ENCODE measurements at regions not wholly inside any gene's neighbourhood (a gene's known extent, or its start where the extent isn't known, plus 50 kb on each side); places are given as distances from the start of the nearest gene placed in this dataset.

- Histone ChIP-seq H3K36me3 (no peaks in the 10 kb centered on the region), H3K27ac (no peak overlapping the region), H3K9me3 (replicated peaks) (no peaks in the 10 kb centered on the region), H3K4me3 (no peak overlapping the region), H3K27me3 (replicated peaks) (peaks cover 3% of the 10 kb centered on the region; the same call in 1 of the 2 replicates), H3K4me1 (replicated peaks) (no peaks in the 10 kb centered on the region)
- DNase-seq (ENCODE audit: low read depth in 1 of 2, low spot score in 2 of 2) = no peak
Observed at GRCh38 chr17:34733333-34733732, 154.0 kb downstream of the TMEM132E start.

GRCh38 chr17:34730816-34731215 is 151.4 kb downstream of the TMEM132E start:
- Histone ChIP-seq H3K36me3 (no peaks in the 10 kb centered on the region), H3K9me3 (replicated peaks) (no peaks in the 10 kb centered on the region), H3K4me1 (replicated peaks) (no peaks in the 10 kb centered on the region), H3K27me3 (replicated peaks) (peaks cover 3% of the 10 kb centered on the region; the same call in 1 of the 2 replicates), H3K4me3 (no peak overlapping the region), H3K27ac (no peak overlapping the region)
- DNase-seq (ENCODE audit: low read depth in 1 of 2, low spot score in 2 of 2) = no peak

GRCh38 chr17:34728771-34729310 is 149.5 kb downstream of the TMEM132E start:
- no peaks in the 10 kb centered on the region for H3K4me1 ChIP-seq (replicated peaks)
- H3K27ac ChIP-seq = no peak overlapping the region
- no peaks in the 10 kb centered on the region for H3K36me3 ChIP-seq
- H3K4me3 ChIP-seq = no peak overlapping the region
- 0 out of 2 replicates have a peak, but pooled peaks cover 3% of the 10 kb centered on the region for H3K27me3 ChIP-seq (replicated peaks)
- DNase-seq (ENCODE audit: low read depth in 1 of 2, low spot score in 2 of 2) = no peak
- no peaks in the 10 kb centered on the region for H3K9me3 ChIP-seq (replicated peaks)

- Histone ChIP-seq H3K4me1 (replicated peaks) (no peaks in the 10 kb centered on the region), H3K27me3 (replicated peaks) (peaks cover 3% of the 10 kb centered on the region; the same call in 1 of the 2 replicates), H3K36me3 (no peaks in the 10 kb centered on the region), H3K27ac (no peak overlapping the region), H3K9me3 (replicated peaks) (no peaks in the 10 kb centered on the region), H3K4me3 (no peak overlapping the region)
- DNase-seq (ENCODE audit: low read depth in 1 of 2, low spot score in 2 of 2) = no peak
Observed at GRCh38 chr17:34727601-34728000, 148.2 kb downstream of the TMEM132E start.

- H3K9me3 ChIP-seq (replicated peaks) = no peaks in the 10 kb centered on the region
- no peak overlapping the region for H3K27ac ChIP-seq
- H3K27me3 ChIP-seq (replicated peaks) = peaks cover 3% of the 10 kb centered on the region; the same call in 1 of the 2 replicates
- no peaks in the 10 kb centered on the region for H3K4me1 ChIP-seq (replicated peaks)
- H3K36me3 ChIP-seq = no peaks in the 10 kb centered on the region
- no peak overlapping the region for H3K4me3 ChIP-seq
- no peak for DNase-seq (ENCODE audit: low read depth in 1 of 2, low spot score in 2 of 2)
Observed at GRCh38 chr17:34726536-34727384, 147.4 kb downstream of the TMEM132E start.

GRCh38 chr17:34725725-34726124 is 146.3 kb downstream of the TMEM132E start:
- H3K27ac ChIP-seq = no peak overlapping the region
- H3K4me1 ChIP-seq (replicated peaks) = no peaks in the 10 kb centered on the region
- H3K36me3 ChIP-seq = no peaks in the 10 kb centered on the region
- H3K27me3 ChIP-seq (replicated peaks) = peaks cover 3% of the 10 kb centered on the region; the same call in 1 of the 2 replicates
- H3K9me3 ChIP-seq (replicated peaks) = no peaks in the 10 kb centered on the region
- no peak overlapping the region for H3K4me3 ChIP-seq
- no peak for DNase-seq (ENCODE audit: low read depth in 1 of 2, low spot score in 2 of 2)

GRCh38 chr17:34725008-34725407 is 145.6 kb downstream of the TMEM132E start:
- no peak overlapping the region for H3K27ac ChIP-seq
- H3K4me1 ChIP-seq (replicated peaks) = no peaks in the 10 kb centered on the region
- no peak overlapping the region for H3K4me3 ChIP-seq
- DNase-seq (ENCODE audit: low read depth in 1 of 2, low spot score in 2 of 2) = no peak
- H3K27me3 ChIP-seq (replicated peaks) = peaks cover 3% of the 10 kb centered on the region; the same call in 1 of the 2 replicates
- H3K9me3 ChIP-seq (replicated peaks) = no peaks in the 10 kb centered on the region
- no peaks in the 10 kb centered on the region for H3K36me3 ChIP-seq

GRCh38 chr17:34723875-34724274 is 144.5 kb downstream of the TMEM132E start:
- Histone ChIP-seq H3K4me1 (replicated peaks) (no peaks in the 10 kb centered on the region), H3K27me3 (replicated peaks) (no peaks in the 10 kb centered on the region; the same call in 1 of the 2 replicates), H3K36me3 (no peaks in the 10 kb centered on the region), H3K4me3 (no peak overlapping the region), H3K9me3 (replicated peaks) (no peaks in the 10 kb centered on the region), H3K27ac (no peak overlapping the region)
- no peak for DNase-seq (ENCODE audit: low read depth in 1 of 2, low spot score in 2 of 2)

- Histone ChIP-seq H3K36me3 (no peaks in the 10 kb centered on the region), H3K27ac (no peak overlapping the region), H3K9me3 (replicated peaks) (no peaks in the 10 kb centered on the region), H3K4me3 (no peak overlapping the region), H3K4me1 (replicated peaks) (no peaks in the 10 kb centered on the region), H3K27me3 (replicated peaks) (no peaks in the 10 kb centered on the region; the same call in 1 of the 2 replicates)
- no peak for DNase-seq (ENCODE audit: low read depth in 1 of 2, low spot score in 2 of 2)
Observed at GRCh38 chr17:34721326-34721725, 141.9 kb downstream of the TMEM132E start.

- H3K4me1 ChIP-seq (replicated peaks) = no peaks in the 10 kb centered on the region
- no peaks in the 10 kb centered on the region for H3K36me3 ChIP-seq
- DNase-seq (ENCODE audit: low read depth in 1 of 2, low spot score in 2 of 2) = no peak
- H3K27me3 ChIP-seq (replicated peaks) = no peaks in the 10 kb centered on the region; the same call in 1 of the 2 replicates
- no peak overlapping the region for H3K4me3 ChIP-seq
- no peaks in the 10 kb centered on the region for H3K9me3 ChIP-seq (replicated peaks)
- H3K27ac ChIP-seq = no peak overlapping the region
Observed at GRCh38 chr17:34720760-34721159, 141.4 kb downstream of the TMEM132E start.

- H3K36me3 ChIP-seq = no peaks in the 10 kb centered on the region
- no peak for DNase-seq (ENCODE audit: low read depth in 1 of 2, low spot score in 2 of 2)
- H3K9me3 ChIP-seq (replicated peaks) = no peaks in the 10 kb centered on the region
- H3K4me1 ChIP-seq (replicated peaks) = no peaks in the 10 kb centered on the region
- no peak overlapping the region for H3K27ac ChIP-seq
- H3K27me3 ChIP-seq (replicated peaks) = no peaks in the 10 kb centered on the region; the same call in 1 of the 2 replicates
- no peak overlapping the region for H3K4me3 ChIP-seq
Observed at GRCh38 chr17:34719569-34719968, 140.2 kb downstream of the TMEM132E start.

GRCh38 chr17:34717092-34717491 is 137.7 kb downstream of the TMEM132E start:
- no peak overlapping the region for H3K27ac ChIP-seq

GRCh38 chr17:34716291-34716690 is 136.9 kb downstream of the TMEM132E start:
- Histone ChIP-seq H3K36me3 (no peaks in the 10 kb centered on the region), H3K9me3 (replicated peaks) (no peaks in the 10 kb centered on the region), H3K27me3 (replicated peaks) (no peaks in the 10 kb centered on the region), H3K4me1 (replicated peaks) (no peaks in the 10 kb centered on the region), H3K4me3 (no peak overlapping the region), H3K27ac (no peak overlapping the region)
- DNase-seq (ENCODE audit: low read depth in 1 of 2, low spot score in 2 of 2) = no peak

More at GRCh38 chr17:34717092-34717491, 137.7 kb downstream of the TMEM132E start:
- no peak for DNase-seq (ENCODE audit: low read depth in 1 of 2, low spot score in 2 of 2)
- Histone ChIP-seq H3K36me3 (no peaks in the 10 kb centered on the region), H3K4me3 (no peak overlapping the region), H3K9me3 (replicated peaks) (no peaks in the 10 kb centered on the region), H3K4me1 (replicated peaks) (no peaks in the 10 kb centered on the region), H3K27me3 (replicated peaks) (no peaks in the 10 kb centered on the region)

- no peaks in the 10 kb centered on the region for H3K36me3 ChIP-seq
- no peak overlapping the region for H3K27ac ChIP-seq
- no peaks in the 10 kb centered on the region for H3K27me3 ChIP-seq (replicated peaks)
- no peaks in the 10 kb centered on the region for H3K4me1 ChIP-seq (replicated peaks)
- no peaks in the 10 kb centered on the region for H3K9me3 ChIP-seq (replicated peaks)
- no peak overlapping the region for H3K4me3 ChIP-seq
- DNase-seq (ENCODE audit: low read depth in 1 of 2, low spot score in 2 of 2) = no peak
Observed at GRCh38 chr17:34715504-34715903, 136.1 kb downstream of the TMEM132E start.

All from SJSA1 (cell line).